ENCODE measurements at regions not wholly inside any gene's neighbourhood (a gene's known extent, or its start where the extent isn't known, plus 50 kb on each side); places are given as distances from the start of the nearest gene placed in this dataset.

DNA sequence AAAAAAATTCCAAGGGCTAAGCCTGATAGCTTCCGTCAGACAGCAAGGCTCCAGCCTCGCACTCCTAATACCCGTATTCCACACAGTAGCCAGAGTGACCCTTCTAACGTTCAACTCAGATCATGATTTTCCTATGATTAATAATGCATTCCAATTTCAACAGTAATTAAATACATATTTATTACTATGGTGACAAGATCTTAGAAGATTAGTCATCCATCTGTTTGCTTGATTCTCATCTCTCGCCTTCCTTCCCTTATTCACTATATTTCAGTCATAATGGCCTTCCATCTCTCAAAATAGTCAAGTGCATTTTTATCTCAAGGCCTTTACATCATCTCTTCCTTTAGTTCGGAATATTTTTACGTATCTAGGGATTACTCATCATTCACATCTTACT is 621.2 kb upstream of the SPRY2 start:
- Histone ChIP-seq H2AFZ (ENCODE audit: control insufficient read depth, low read depth, low read length) (no peak overlapping the region), H3K79me2 (ENCODE audit: control insufficient read depth, insufficient read depth, low read length) (no peaks in the 10 kb centered on the region), H3K27ac (ENCODE audit: control insufficient read depth, insufficient read depth) (no peak overlapping the region), H3K9ac (ENCODE audit: control insufficient read depth, insufficient read depth, low read length) (no peak overlapping the region), H3K36me3 (ENCODE audit: control insufficient read depth in 2 of 2, insufficient read depth in 2 of 2, low read length in 1 of 2) (no peaks in the 10 kb centered on the region), H3K27me3 (replicated peaks in 1 of 2; ENCODE audit: control insufficient read depth in 2 of 2, insufficient read depth in 2 of 2, low read length in 1 of 2) (no peaks in the 10 kb centered on the region), H3K4me3 (no peak overlapping the region), H3K4me1 (ENCODE audit: control insufficient read depth, insufficient read depth, low read length) (no peaks in the 10 kb centered on the region), H4K20me1 (ENCODE audit: control insufficient read depth, insufficient read depth) (no peaks in the 10 kb centered on the region), H3K9me3 (replicated peaks; ENCODE audit: control insufficient read depth, insufficient read depth, low read length) (no peaks in the 10 kb centered on the region), H3K4me2 (ENCODE audit: control insufficient read depth, insufficient read depth) (no peak overlapping the region)
- no TSS peak for BruUV-seq (replicated peaks)
- FAIRE-seq = no peak
- TF ChIP-seq, protein P1, sequence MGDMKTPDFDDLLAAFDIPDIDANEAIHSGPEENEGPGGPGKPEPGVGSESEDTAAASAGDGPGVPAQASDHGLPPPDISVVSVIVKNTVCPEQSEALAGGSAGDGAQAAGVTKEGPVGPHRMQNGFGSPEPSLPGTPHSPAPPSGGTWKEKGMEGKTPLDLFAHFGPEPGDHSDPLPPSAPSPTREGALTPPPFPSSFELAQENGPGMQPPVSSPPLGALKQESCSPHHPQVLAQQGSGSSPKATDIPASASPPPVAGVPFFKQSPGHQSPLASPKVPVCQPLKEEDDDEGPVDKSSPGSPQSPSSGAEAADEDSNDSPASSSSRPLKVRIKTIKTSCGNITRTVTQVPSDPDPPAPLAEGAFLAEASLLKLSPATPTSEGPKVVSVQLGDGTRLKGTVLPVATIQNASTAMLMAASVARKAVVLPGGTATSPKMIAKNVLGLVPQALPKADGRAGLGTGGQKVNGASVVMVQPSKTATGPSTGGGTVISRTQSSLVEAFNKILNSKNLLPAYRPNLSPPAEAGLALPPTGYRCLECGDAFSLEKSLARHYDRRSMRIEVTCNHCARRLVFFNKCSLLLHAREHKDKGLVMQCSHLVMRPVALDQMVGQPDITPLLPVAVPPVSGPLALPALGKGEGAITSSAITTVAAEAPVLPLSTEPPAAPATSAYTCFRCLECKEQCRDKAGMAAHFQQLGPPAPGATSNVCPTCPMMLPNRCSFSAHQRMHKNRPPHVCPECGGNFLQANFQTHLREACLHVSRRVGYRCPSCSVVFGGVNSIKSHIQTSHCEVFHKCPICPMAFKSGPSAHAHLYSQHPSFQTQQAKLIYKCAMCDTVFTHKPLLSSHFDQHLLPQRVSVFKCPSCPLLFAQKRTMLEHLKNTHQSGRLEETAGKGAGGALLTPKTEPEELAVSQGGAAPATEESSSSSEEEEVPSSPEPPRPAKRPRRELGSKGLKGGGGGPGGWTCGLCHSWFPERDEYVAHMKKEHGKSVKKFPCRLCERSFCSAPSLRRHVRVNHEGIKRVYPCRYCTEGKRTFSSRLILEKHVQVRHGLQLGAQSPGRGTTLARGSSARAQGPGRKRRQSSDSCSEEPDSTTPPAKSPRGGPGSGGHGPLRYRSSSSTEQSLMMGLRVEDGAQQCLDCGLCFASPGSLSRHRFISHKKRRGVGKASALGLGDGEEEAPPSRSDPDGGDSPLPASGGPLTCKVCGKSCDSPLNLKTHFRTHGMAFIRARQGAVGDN (IDR thresholded peaks at IDR 0.05) = no peak
- TF ChIP-seq NFIC (IDR thresholded peaks at IDR 0.05; ENCODE audit: low read depth, low read length) = no peak
- TF ChIP-seq KAT2A (conservative IDR thresholded peaks at IDR 0.05; ENCODE audit: control insufficient read depth, low read depth, low read length) = no peak
- TF ChIP-seq, protein P2, sequence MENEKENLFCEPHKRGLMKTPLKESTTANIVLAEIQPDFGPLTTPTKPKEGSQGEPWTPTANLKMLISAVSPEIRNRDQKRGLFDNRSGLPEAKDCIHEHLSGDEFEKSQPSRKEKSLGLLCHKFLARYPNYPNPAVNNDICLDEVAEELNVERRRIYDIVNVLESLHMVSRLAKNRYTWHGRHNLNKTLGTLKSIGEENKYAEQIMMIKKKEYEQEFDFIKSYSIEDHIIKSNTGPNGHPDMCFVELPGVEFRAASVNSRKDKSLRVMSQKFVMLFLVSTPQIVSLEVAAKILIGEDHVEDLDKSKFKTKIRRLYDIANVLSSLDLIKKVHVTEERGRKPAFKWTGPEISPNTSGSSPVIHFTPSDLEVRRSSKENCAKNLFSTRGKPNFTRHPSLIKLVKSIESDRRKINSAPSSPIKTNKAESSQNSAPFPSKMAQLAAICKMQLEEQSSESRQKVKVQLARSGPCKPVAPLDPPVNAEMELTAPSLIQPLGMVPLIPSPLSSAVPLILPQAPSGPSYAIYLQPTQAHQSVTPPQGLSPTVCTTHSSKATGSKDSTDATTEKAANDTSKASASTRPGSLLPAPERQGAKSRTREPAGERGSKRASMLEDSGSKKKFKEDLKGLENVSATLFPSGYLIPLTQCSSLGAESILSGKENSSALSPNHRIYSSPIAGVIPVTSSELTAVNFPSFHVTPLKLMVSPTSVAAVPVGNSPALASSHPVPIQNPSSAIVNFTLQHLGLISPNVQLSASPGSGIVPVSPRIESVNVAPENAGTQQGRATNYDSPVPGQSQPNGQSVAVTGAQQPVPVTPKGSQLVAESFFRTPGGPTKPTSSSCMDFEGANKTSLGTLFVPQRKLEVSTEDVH (IDR thresholded peaks at IDR 0.05; ENCODE audit: low read depth, partially characterized antibody) = no peak
- no peak for TF ChIP-seq TCF3 (IDR thresholded peaks at IDR 0.05; ENCODE audit: borderline replicate concordance, insufficient read depth, low read depth, low read length)
- no peak for TF ChIP-seq NFYB (IDR thresholded peaks at IDR 0.05; ENCODE audit: insufficient read depth, low read depth, low read length)
- no peak for TF ChIP-seq ZNF274 (IDR thresholded peaks at IDR 0.05; ENCODE audit: insufficient read depth, insufficient read length)
- TF ChIP-seq BMI1 (IDR thresholded peaks at IDR 0.05; ENCODE audit: borderline replicate concordance) = no peak
- in situ Hi-C loops (cut with MboI) (no loop called here), intact Hi-C loops (cut with micrococcal nuclease; ENCODE audit: unreplicated experiment) (no loop called here)
- RAD21 ChIA-PET (ENCODE audit: unreplicated experiment) = no interaction called here
- WGBS (ENCODE audit: insufficient coverage, insufficient replicate concordance, low lambda C conversion rate, missing lambda C conversion rate) = 28% methylated on average over 7 of the region's 7 CpGs
- DNase-seq (ENCODE audit: low read depth, low spot score) = no peak
- SMC1A ChIA-PET (ENCODE audit: uncharacterized antibody, unreplicated experiment) = interaction anchor here (0.7 kb wide), 1 partner anchor 62 kb away, joined by 3 read pairs; no protein-coding TSS in a partner anchor
- CTCF ChIA-PET = no interaction called here
- ATAC-seq = no peak
- POLR2A ChIA-PET = no interaction called here

Data from GM12878 (cell line).